Left ventricle myocardium inferior (tissue), 1 donor: ENCODE measurements at regions not wholly inside any gene's neighbourhood (a gene's known extent, or its start where the extent isn't known, plus 50 kb on each side); places are given as distances from the start of the nearest gene placed in this dataset.

Source experiments
- DNase-seq: peaks from one replicate; pipeline ENCODE4 v3.0.0-alpha.2; 2020
- H3K27ac ChIP-seq: fragments of 200-600 bp; replicated peaks from 2 replicates; pipeline ENCODE4 v1.8.0; 2021
- H3K27me3 ChIP-seq: fragments of 200-600 bp; 2 replicates; pipeline ENCODE4 v1.8.0; 2021; ENCODE audit warnings: low read depth
- H3K36me3 ChIP-seq: fragments of 200-600 bp; 2 replicates; pipeline ENCODE4 v1.8.0; 2021
- H3K4me1 ChIP-seq: fragments of 200-600 bp; 2 replicates; pipeline ENCODE4 v1.8.0; 2021
- H3K4me3 ChIP-seq: fragments of 200-600 bp; 2 replicates; pipeline ENCODE4 v1.8.0; 2021; ENCODE audit warnings: mild to moderate bottlenecking, moderate library complexity
- H3K9me3 ChIP-seq: fragments of 200-600 bp; replicated peaks from 2 replicates; pipeline ENCODE4 v1.8.0; 2021
- intact Hi-C: fragments of 100-400 bp; cut with micrococcal nuclease; formaldehyde crosslinking; loops from one replicate; pipeline ENCODE4 v1.11.0; 2022
- TF ChIP-seq, protein P1 (sequence below): fragments of 200-600 bp; IDR thresholded peaks from 2 replicates; pipeline ENCODE4 v1.8.0; 2021; ENCODE audit warnings: antibody characterized with exemption, mild to moderate bottlenecking, borderline replicate concordance
- donor health status: DM: no; HTN: yes; CAD: no; lungs with severe emphysema.

GRCh38 chr1:199877526-199878384, 149.8 kb upstream of the NR5A2 start:
- H3K36me3 ChIP-seq, result no peaks in the 10 kb centered on the region
- intact Hi-C loops, result no loop called here

GRCh38 chr1:199878823-199879222, 148.7 kb upstream of the NR5A2 start:
- no peaks in the 10 kb centered on the region for H3K36me3 ChIP-seq
- TF ChIP-seq, protein P1, sequence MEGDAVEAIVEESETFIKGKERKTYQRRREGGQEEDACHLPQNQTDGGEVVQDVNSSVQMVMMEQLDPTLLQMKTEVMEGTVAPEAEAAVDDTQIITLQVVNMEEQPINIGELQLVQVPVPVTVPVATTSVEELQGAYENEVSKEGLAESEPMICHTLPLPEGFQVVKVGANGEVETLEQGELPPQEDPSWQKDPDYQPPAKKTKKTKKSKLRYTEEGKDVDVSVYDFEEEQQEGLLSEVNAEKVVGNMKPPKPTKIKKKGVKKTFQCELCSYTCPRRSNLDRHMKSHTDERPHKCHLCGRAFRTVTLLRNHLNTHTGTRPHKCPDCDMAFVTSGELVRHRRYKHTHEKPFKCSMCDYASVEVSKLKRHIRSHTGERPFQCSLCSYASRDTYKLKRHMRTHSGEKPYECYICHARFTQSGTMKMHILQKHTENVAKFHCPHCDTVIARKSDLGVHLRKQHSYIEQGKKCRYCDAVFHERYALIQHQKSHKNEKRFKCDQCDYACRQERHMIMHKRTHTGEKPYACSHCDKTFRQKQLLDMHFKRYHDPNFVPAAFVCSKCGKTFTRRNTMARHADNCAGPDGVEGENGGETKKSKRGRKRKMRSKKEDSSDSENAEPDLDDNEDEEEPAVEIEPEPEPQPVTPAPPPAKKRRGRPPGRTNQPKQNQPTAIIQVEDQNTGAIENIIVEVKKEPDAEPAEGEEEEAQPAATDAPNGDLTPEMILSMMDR, result no peak
- no peak for DNase-seq

More at GRCh38 chr1:199877526-199878384, 149.8 kb upstream of the NR5A2 start:
- Histone ChIP-seq H3K9me3 (no peaks in the 10 kb centered on the region), H3K27ac (no peak overlapping the region), H3K4me1 (no peaks in the 10 kb centered on the region), H3K4me3 (no peak overlapping the region), H3K27me3 (no peaks in the 10 kb centered on the region)
- DNase-seq, result no peak
- TF ChIP-seq, protein P1, result no peak

GRCh38 chr1:199898654-199899053, 128.9 kb upstream of the NR5A2 start:
- Histone ChIP-seq H3K27ac (no peak overlapping the region), H3K36me3 (no peaks in the 10 kb centered on the region), H3K27me3 (no peaks in the 10 kb centered on the region), H3K4me1 (no peaks in the 10 kb centered on the region), H3K4me3 (no peak overlapping the region), H3K9me3 (no peaks in the 10 kb centered on the region)
- no peak for DNase-seq
- TF ChIP-seq, protein P1, result no peak
- intact Hi-C loops, result no loop called here

More at GRCh38 chr1:199878823-199879222, 148.7 kb upstream of the NR5A2 start:
- H3K27me3 ChIP-seq, result no peaks in the 10 kb centered on the region
- intact Hi-C loops, result no loop called here
- no peak overlapping the region for H3K27ac ChIP-seq
- H3K9me3 ChIP-seq, result no peaks in the 10 kb centered on the region
- H3K4me3 ChIP-seq, result no peak overlapping the region
- no peaks in the 10 kb centered on the region for H3K4me1 ChIP-seq

GRCh38 chr1:199901341-199901740, 126.2 kb upstream of the NR5A2 start:
- no peak for DNase-seq
- H3K4me3 ChIP-seq, result no peak overlapping the region
- H3K9me3 ChIP-seq, result no peaks in the 10 kb centered on the region
- no peak overlapping the region for H3K27ac ChIP-seq
- TF ChIP-seq, protein P1, result no peak
- no peaks in the 10 kb centered on the region for H3K27me3 ChIP-seq
- no peaks in the 10 kb centered on the region for H3K36me3 ChIP-seq
- intact Hi-C loops, result no loop called here
- no peaks in the 10 kb centered on the region for H3K4me1 ChIP-seq

DNA sequence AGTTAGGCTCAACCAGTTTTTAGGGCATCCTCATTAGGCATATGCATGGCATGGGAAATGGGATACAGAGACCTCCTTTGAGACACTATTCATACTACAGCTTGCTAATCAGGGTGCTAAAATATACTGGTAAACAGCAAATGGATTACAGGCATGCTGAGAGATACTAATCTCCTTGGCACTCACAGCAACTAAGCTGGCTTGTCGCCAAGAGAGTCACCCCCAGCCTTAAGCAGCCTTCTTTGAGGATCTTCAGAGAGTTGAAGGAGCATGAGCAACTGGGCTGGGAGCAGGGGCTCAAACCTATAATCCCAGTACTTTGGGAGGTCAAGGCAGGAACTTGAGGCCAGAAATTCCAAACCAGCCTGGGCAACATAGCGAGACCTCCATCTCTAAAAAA, 120.1 kb upstream of the NR5A2 start:
- H3K9me3 ChIP-seq, result no peaks in the 10 kb centered on the region
- no peaks in the 10 kb centered on the region for H3K36me3 ChIP-seq
- no peaks in the 10 kb centered on the region for H3K27me3 ChIP-seq
- intact Hi-C loops, result no loop called here
- no peak overlapping the region for H3K4me3 ChIP-seq
- no peak for DNase-seq
- no peaks in the 10 kb centered on the region for H3K4me1 ChIP-seq
- TF ChIP-seq, protein P1, result no peak
- no peak overlapping the region for H3K27ac ChIP-seq
